GM12891 (cell line): ENCODE measurements at regions not wholly inside any gene's neighbourhood (a gene's known extent, or its start where the extent isn't known, plus 50 kb on each side); places are given as distances from the start of the nearest gene placed in this dataset.

ENCODE experiments used
- DNase-seq: peaks from one replicate; pipeline ENCODE4 v3.0.0; 2011; ENCODE audit warnings: low spot score; ENCODE audit not compliant: insufficient read length
- FAIRE-seq: peaks from 2 replicates; lab custom pipeline; 2011; peaks lifted over from hg19 to GRCh38; lab: Jason Lieb, UNC
- PAX5 ChIP-seq: IDR thresholded peaks from 2 replicates; pipeline ENCODE4 v1.6.1; 2011; ENCODE audit warnings: low read length, moderate library complexity, mild to moderate bottlenecking; ENCODE audit not compliant: insufficient read depth, severe bottlenecking
- POLR2A ChIP-seq: IDR thresholded peaks from 2 replicates; pipeline ENCODE4 v1.6.1; 2011; ENCODE audit warnings: low read depth, low read length, control low read depth
- POLR2AphosphoS5 ChIP-seq: IDR thresholded peaks from 2 replicates; pipeline ENCODE4 v1.6.1; 2011; ENCODE audit warnings: low read depth, low read length, control low read depth
- POU2F2 ChIP-seq: IDR thresholded peaks from 2 replicates; pipeline ENCODE4 v1.6.1; 2011; ENCODE audit warnings: low read depth, mild to moderate bottlenecking, control low read depth, low read length, moderate library complexity
- SPI1 ChIP-seq: IDR thresholded peaks from 2 replicates; pipeline ENCODE4 v1.6.1; 2011; ENCODE audit warnings: low read depth, low read length, control low read depth
- TAF1 ChIP-seq: IDR thresholded peaks from 2 replicates; pipeline ENCODE4 v1.6.1; 2011; ENCODE audit warnings: low read depth, low read length, control low read depth

- TF ChIP-seq PAX5 (no peak), SPI1 (no peak), POU2F2 (no peak), TAF1 (no peak), POLR2AphosphoS5 (no peak), POLR2A (no peak)
- FAIRE-seq: no peak
- no peak for DNase-seq
These were observed 262.8 kb downstream of the DKK2 start for GRCh38 chr4:106773076-106773905.

GRCh38 chr4:106767991-106768390 lies 268.1 kb downstream of the DKK2 start:
- TF ChIP-seq PAX5 (no peak), POLR2AphosphoS5 (no peak), POU2F2 (no peak), SPI1 (no peak), TAF1 (no peak), POLR2A (no peak)
- no peak for DNase-seq
- FAIRE-seq: no peak

GRCh38 chr4:106766519-106766918 lies 269.6 kb downstream of the DKK2 start:
- no peak for TF ChIP-seq POLR2A
- TF ChIP-seq POLR2AphosphoS5: no peak
- TF ChIP-seq TAF1: no peak
- TF ChIP-seq SPI1: no peak
- TF ChIP-seq POU2F2: no peak
- TF ChIP-seq PAX5: no peak
- DNase-seq (no peak), FAIRE-seq (no peak)

DNA sequence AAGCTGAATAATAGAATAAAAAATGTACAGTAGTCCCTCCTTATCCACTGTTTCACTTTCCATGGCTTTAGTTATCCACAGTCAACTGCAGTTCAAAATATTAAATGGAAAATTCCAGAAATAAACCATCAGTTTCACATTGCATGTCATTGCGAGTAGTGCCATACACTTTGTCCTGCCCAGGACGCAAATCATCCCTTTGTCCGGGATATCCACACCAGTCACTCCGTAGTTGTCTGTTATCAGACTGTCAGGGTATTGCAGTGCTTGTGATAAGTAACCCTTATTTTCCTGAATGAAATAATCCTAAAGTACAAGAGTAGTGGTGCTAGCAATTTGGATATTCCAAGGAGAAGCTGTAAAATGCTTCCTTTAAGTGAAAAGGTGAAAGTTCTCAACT lies 271.3 kb downstream of the DKK2 start:
- DNase-seq: no peak
- FAIRE-seq: no peak
- TF ChIP-seq PAX5: no peak
- TF ChIP-seq SPI1: no peak
- no peak for TF ChIP-seq POLR2A
- TF ChIP-seq POLR2AphosphoS5: no peak
- no peak for TF ChIP-seq POU2F2
- no peak for TF ChIP-seq TAF1

DNA sequence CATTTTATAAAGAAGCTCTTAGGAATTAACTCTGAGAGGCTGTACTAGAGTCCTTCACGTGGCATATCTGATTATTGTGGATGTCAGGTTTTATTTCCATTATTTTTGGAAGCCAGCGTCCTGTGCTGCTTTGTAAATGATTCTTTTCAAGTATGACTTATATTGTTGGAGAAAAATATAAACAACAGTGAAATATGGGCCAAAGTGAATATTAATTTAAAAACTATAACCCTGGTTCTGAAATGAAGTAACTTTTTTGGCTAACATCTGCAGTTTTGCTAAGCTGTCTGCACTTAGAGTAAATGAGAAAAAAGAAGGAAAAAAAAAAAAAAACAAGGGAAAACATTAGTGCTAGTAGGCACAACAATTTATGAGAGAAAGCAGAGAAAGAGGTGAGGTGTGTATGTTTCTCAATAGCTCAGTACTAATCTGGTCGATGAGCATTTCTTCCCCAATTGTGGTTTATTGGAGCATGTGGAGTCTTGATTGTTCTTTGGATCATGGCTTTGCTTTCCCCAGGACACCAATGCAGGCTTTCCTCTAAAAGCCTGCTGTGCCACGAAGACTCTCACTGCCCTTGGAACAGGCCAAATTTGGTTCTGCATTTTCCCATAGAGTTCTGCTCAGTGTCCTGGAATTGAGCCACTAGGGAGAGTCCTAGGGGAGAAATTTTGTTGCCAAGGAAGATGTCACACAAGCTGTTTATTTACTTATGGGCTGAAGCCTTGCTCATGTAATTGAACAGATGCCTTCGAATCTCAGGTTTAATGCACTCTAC lies 273.3 kb downstream of the DKK2 start:
- FAIRE-seq (no peak), DNase-seq (no peak)
- TF ChIP-seq SPI1: no peak
- TF ChIP-seq POLR2AphosphoS5: no peak
- no peak for TF ChIP-seq POLR2A
- no peak for TF ChIP-seq TAF1
- no peak for TF ChIP-seq PAX5
- TF ChIP-seq POU2F2: no peak

DNA sequence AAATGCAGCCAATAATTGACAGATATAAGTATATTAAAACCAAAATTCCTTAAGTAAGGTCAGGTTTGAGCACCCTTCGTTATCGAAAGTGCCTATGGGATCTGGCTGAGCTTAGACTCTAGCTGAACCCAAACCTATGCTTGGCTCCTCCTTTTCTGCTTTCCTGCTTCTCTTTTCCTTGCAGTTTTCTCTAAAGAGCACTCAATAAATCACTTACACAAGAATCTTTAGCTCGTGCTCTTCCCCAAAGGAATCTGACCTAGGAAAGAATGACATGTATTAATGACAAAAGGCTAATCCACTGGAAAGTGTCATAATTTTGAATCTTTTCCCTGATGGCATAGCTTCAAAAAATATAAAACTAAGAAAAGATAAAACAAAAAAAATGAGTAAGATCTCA lies 282.7 kb downstream of the DKK2 start:
- TF ChIP-seq PAX5 (no peak), POLR2AphosphoS5 (no peak), SPI1 (no peak), TAF1 (no peak), POU2F2 (no peak), POLR2A (no peak)
- DNase-seq: no peak
- FAIRE-seq: no peak

DNA sequence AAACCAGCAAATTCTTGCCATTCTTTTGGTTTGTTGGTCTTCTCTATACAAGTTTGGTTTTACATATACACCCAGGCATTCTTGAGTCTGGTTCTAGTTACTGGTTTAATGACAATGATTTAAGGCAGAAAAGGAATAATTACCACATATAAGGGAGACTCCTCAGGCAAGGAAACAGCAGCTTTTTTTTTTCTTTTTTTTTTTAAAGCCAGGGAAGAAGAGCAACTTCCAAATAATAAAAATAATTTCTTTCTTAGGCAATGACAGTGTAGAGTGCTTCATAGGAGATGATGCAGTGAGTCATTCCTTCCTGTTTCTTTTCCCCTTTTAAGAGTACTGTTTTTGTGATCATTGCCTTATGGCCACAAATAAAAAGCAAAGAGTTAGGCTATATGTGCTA lies 289.7 kb downstream of the DKK2 start:
- DNase-seq (no peak), FAIRE-seq (no peak)
- TF ChIP-seq PAX5: no peak
- TF ChIP-seq POU2F2: no peak
- TF ChIP-seq SPI1: no peak
- no peak for TF ChIP-seq POLR2AphosphoS5
- TF ChIP-seq POLR2A: no peak
- TF ChIP-seq TAF1: no peak

DNA sequence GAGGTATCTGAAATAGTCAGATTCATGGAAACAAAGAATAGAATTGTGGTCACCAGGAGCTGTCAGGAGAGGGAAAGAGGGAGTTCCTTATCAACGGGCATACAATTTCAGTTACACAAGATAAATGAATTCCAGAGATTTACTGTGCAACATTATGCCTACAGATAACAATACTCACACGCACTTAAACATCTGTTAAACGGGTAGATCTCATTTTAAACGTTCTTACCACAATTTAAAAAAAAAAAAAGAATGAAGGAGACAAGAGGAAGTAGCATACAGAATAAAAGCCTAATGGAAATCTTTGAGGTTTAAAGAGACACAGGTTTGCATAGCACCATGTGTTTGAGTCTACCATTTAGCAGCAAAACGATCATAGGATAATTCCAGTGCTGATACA lies 298.0 kb downstream of the DKK2 start:
- FAIRE-seq: no peak
- DNase-seq: no peak
- TF ChIP-seq POLR2AphosphoS5: no peak
- TF ChIP-seq POLR2A: no peak
- no peak for TF ChIP-seq PAX5
- no peak for TF ChIP-seq SPI1
- no peak for TF ChIP-seq POU2F2
- TF ChIP-seq TAF1: no peak

GRCh38 chr4:106718548-106718947 lies 317.6 kb downstream of the DKK2 start:
- TF ChIP-seq POLR2AphosphoS5 (no peak), POLR2A (no peak), SPI1 (no peak), POU2F2 (no peak), TAF1 (no peak), PAX5 (no peak)
- FAIRE-seq: no peak
- no peak for DNase-seq
